Prostate gland (tissue), 2 donors: ENCODE measurements at regions not wholly inside any gene's neighbourhood (a gene's known extent, or its start where the extent isn't known, plus 50 kb on each side); places are given as distances from the start of the nearest gene placed in this dataset.

Source experiments
- CTCF ChIP-seq, 4 experiments: fragments of 200-600 bp in 2 of 4; fragments of 450-650 bp in 2 of 4; sonication (generic) in 2 of 4; IDR thresholded peaks; 1 replicate in 3 of 4; 2 replicates in 1 of 4; pipeline ENCODE4 v1.5.1; 2016 to 2019; ENCODE audit warnings: antibody characterized with exemption in 4 of 4, mild to moderate bottlenecking in 2 of 4, moderate library complexity in 2 of 4
- POLR2AphosphoS5 ChIP-seq: sonication (generic); formaldehyde crosslinking; IDR thresholded peaks from one replicate; pipeline ENCODE4 v1.6.1; 2017; ENCODE audit warnings: antibody characterized with exemption

DNA sequence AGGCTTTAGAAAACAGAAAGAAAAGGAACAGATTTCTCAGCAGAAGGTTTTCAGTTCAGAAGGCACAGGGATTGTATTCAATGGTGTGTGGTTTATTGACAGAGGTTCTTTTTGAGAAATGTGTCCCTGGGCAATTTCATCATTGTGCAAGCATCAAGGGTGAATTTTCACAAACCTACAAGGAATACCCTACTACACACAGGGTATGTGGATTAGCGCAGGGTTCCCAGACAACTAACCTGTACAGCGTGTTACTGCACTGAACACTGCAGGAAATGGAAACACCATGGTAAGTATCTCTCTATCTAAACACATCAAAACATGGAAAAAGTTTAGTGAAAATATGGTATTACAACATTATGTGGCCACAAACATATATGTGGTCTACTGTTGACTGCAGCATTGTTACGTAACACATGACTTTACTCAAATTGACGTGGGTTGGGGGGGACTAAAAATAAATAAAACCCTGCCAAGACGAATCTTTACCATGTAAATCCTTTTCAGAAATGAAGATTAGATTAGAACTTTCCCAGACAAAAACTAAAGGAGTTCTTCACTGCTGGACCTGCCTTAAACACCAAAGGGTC is 893.1 kb downstream of the TMEM121 start:
- TF ChIP-seq CTCF (IDR thresholded peaks at IDR 0.05) (no peak), POLR2AphosphoS5 (no peak)
